WTC11 (cell line): ENCODE measurements at regions not wholly inside any gene's neighbourhood (a gene's known extent, or its start where the extent isn't known, plus 50 kb on each side); places are given as distances from the start of the nearest gene placed in this dataset.
A peak's percentile ranks its signal among the peaks of the same experiment; 100 is the strongest.

Experiments
- ATAC-seq: fragments of 200-7000 bp; cut with Tn5 transposase; 2 replicates; pipeline ENCODE4 v1.10.0; 2021; ENCODE audit warnings: mild to moderate bottlenecking, moderate library complexity
- CTCF ChIA-PET: fragments of 300-600 bp; sonication (Branson Sonifier 250); formaldehyde crosslinking; loops from one replicate; lab custom pipeline; 2021; ENCODE audit warnings: antibody characterized with exemption; lab: Charles Lee
- POLR2A ChIA-PET: fragments of 350-600 bp; sonication (Branson Sonifier 250); formaldehyde crosslinking; loops from one replicate; lab custom pipeline; 2021; ENCODE audit warnings: antibody characterized with exemption; lab: Charles Lee
- DNase-seq: peaks from one replicate; pipeline ENCODE4 v3.0.0; 2021; ENCODE audit warnings: low spot score
- H3K27ac Mint-ChIP-seq: 2 replicates; pipeline ENCODE4 v1.8.0; 2021; ENCODE audit warnings: mixed read lengths
- H3K27me3 Mint-ChIP-seq: 2 replicates; pipeline ENCODE4 v1.8.0; 2021; ENCODE audit warnings: low read depth, mild to moderate bottlenecking, moderate library complexity, mixed read lengths
- H3K36me3 Mint-ChIP-seq: 2 replicates; pipeline ENCODE4 v1.8.0; 2021; ENCODE audit warnings: mixed read lengths
- H3K4me1 Mint-ChIP-seq: 2 replicates; pipeline ENCODE4 v1.8.0; 2022; ENCODE audit warnings: mixed read lengths
- H3K4me3 Mint-ChIP-seq: 2 replicates; pipeline ENCODE4 v1.8.0; 2021; ENCODE audit warnings: mild to moderate bottlenecking, moderate library complexity, mixed read lengths
- H3K9me3 Mint-ChIP-seq: 2 replicates; pipeline ENCODE4 v1.8.0; 2021; ENCODE audit warnings: mixed read lengths
- ATF1 ChIP-seq: sonication (generic); formaldehyde crosslinking; IDR thresholded peaks from 2 replicates; pipeline ENCODE4 v1.8.1; 2023; ENCODE audit warnings: mild to moderate bottlenecking, moderate library complexity, missing genetic modification reagents
- ELF4 ChIP-seq: sonication (generic); formaldehyde crosslinking; IDR thresholded peaks from 2 replicates; pipeline ENCODE4 v1.8.1; 2022; ENCODE audit warnings: low read depth, mild to moderate bottlenecking, moderate library complexity, missing genetic modification reagents
- JAZF1 ChIP-seq: fragments of 250-450 bp; sonication (Bioruptor Pico); IDR thresholded peaks from 2 replicates; pipeline ENCODE4 v1.9.0; 2021; ENCODE audit warnings: moderate library complexity, mild to moderate bottlenecking, inconsistent platforms
- JUN ChIP-seq: sonication (generic); formaldehyde crosslinking; IDR thresholded peaks from 2 replicates; pipeline ENCODE4 v1.8.0; 2023; ENCODE audit warnings: mild to moderate bottlenecking, missing genetic modification reagents
- SMAD3 ChIP-seq: sonication (generic); formaldehyde crosslinking; IDR thresholded peaks from 2 replicates; pipeline ENCODE4 v1.8.0; 2022; ENCODE audit warnings: missing genetic modification reagents, mild to moderate bottlenecking, borderline replicate concordance
- SMAD4 ChIP-seq: sonication (generic); formaldehyde crosslinking; IDR thresholded peaks from 2 replicates; pipeline ENCODE4 v1.8.0; 2022; ENCODE audit warnings: mild to moderate bottlenecking, missing genetic modification reagents
- ZNF232 ChIP-seq: sonication (generic); formaldehyde crosslinking; IDR thresholded peaks from 2 replicates; pipeline ENCODE4 v1.8.0; 2022; ENCODE audit warnings: mild to moderate bottlenecking, missing genetic modification reagents
- TF ChIP-seq, protein P1 (sequence below): fragments of 250-450 bp; sonication (Bioruptor Pico); IDR thresholded peaks from 2 replicates; pipeline ENCODE4 v1.9.0; 2021; ENCODE audit warnings: mild to moderate bottlenecking, borderline replicate concordance
- TF ChIP-seq, protein P2 (sequence below): sonication (generic); formaldehyde crosslinking; IDR thresholded peaks from 2 replicates; pipeline ENCODE4 v1.8.1; 2022; ENCODE audit warnings: mild to moderate bottlenecking, missing genetic modification reagents, moderate library complexity, borderline replicate concordance
- TF ChIP-seq, protein P3 (sequence below): fragments of 250-450 bp; sonication (Bioruptor Pico); IDR thresholded peaks from 2 replicates; pipeline ENCODE4 v2.1.2; 2022; ENCODE audit warnings: mild to moderate bottlenecking, moderate library complexity
- TF ChIP-seq, protein P4 (sequence below): sonication (generic); formaldehyde crosslinking; IDR thresholded peaks from 2 replicates; pipeline ENCODE4 v1.8.0; 2023; ENCODE audit warnings: mild to moderate bottlenecking, missing genetic modification reagents

DNA sequence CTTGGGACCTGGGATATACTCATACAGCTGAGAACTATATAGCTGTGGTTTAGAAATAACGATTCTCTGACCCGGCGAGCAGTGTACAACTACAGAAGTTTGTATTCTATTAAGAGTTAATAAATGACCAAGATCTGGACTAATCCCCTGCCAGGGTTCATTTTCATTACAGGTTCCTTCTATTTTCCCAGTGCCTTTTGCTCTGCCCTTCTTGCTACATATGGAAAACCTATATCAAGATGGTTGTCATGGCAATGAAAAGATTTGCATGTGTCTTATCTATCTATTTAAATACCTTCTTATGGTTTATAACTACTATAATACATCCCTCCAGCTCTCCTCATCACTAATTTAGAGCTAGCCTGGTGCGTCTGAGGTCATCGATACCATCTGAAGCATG lies 965.2 kb downstream of the BCL11A start (continued):
- TF ChIP-seq ATF1 (CRISPR knock-in tag) (no peak), SMAD3 (no peak), ELF4 (CRISPR knock-in tag) (no peak), JAZF1 (no peak), ZNF232 (CRISPR knock-in tag) (no peak)
- TF ChIP-seq, protein P1, sequence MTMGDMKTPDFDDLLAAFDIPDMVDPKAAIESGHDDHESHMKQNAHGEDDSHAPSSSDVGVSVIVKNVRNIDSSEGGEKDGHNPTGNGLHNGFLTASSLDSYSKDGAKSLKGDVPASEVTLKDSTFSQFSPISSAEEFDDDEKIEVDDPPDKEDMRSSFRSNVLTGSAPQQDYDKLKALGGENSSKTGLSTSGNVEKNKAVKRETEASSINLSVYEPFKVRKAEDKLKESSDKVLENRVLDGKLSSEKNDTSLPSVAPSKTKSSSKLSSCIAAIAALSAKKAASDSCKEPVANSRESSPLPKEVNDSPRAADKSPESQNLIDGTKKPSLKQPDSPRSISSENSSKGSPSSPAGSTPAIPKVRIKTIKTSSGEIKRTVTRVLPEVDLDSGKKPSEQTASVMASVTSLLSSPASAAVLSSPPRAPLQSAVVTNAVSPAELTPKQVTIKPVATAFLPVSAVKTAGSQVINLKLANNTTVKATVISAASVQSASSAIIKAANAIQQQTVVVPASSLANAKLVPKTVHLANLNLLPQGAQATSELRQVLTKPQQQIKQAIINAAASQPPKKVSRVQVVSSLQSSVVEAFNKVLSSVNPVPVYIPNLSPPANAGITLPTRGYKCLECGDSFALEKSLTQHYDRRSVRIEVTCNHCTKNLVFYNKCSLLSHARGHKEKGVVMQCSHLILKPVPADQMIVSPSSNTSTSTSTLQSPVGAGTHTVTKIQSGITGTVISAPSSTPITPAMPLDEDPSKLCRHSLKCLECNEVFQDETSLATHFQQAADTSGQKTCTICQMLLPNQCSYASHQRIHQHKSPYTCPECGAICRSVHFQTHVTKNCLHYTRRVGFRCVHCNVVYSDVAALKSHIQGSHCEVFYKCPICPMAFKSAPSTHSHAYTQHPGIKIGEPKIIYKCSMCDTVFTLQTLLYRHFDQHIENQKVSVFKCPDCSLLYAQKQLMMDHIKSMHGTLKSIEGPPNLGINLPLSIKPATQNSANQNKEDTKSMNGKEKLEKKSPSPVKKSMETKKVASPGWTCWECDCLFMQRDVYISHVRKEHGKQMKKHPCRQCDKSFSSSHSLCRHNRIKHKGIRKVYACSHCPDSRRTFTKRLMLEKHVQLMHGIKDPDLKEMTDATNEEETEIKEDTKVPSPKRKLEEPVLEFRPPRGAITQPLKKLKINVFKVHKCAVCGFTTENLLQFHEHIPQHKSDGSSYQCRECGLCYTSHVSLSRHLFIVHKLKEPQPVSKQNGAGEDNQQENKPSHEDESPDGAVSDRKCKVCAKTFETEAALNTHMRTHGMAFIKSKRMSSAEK (CRISPR knock-in tag), result no peak
- TF ChIP-seq, protein P2, sequence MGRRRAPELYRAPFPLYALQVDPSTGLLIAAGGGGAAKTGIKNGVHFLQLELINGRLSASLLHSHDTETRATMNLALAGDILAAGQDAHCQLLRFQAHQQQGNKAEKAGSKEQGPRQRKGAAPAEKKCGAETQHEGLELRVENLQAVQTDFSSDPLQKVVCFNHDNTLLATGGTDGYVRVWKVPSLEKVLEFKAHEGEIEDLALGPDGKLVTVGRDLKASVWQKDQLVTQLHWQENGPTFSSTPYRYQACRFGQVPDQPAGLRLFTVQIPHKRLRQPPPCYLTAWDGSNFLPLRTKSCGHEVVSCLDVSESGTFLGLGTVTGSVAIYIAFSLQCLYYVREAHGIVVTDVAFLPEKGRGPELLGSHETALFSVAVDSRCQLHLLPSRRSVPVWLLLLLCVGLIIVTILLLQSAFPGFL (CRISPR knock-in tag), result no peak
- TF ChIP-seq, protein P3, sequence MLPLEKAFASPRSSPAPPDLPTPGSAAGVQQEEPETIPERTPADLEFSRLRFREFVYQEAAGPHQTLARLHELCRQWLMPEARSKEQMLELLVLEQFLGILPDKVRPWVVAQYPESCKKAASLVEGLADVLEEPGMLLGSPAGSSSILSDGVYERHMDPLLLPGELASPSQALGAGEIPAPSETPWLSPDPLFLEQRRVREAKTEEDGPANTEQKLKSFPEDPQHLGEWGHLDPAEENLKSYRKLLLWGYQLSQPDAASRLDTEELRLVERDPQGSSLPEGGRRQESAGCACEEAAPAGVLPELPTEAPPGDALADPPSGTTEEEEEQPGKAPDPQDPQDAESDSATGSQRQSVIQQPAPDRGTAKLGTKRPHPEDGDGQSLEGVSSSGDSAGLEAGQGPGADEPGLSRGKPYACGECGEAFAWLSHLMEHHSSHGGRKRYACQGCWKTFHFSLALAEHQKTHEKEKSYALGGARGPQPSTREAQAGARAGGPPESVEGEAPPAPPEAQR (CRISPR knock-in tag), result no peak

DNA sequence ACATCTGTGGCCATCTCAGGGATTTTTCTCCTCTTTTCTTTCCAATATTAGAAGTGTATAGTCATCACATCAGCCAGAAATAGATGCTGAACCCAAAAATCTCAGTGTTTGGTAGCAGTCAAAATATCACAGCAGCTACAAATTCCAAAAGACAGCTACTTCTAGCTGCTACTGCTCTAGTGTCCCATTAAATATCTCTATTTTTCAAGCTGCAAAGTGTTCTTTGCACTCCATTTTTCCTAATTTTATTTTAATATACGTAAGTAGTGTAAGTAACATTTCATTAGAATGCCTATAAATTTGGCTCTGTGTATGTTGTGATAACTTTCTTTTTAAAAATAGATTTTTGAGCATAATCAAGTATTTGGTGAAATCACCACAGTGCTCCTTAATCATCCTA lies 967.3 kb downstream of the BCL11A start:
- peaks cover 3% of the 10 kb centered on the region for H3K4me1 Mint-ChIP-seq
- no peak overlapping the region for H3K4me3 Mint-ChIP-seq
- POLR2A ChIA-PET, result no interaction called here
- no peak for TF ChIP-seq JUN (CRISPR knock-in tag)
- TF ChIP-seq SMAD4 (CRISPR knock-in tag), result no peak
- H3K9me3 Mint-ChIP-seq, result peaks cover 4% of the 10 kb centered on the region; the same call in 1 of the 2 replicates
- CTCF ChIA-PET, result interaction anchor here (3.3 kb wide), 1 partner anchor 284 kb away, joined by 18 read pairs; no protein-coding TSS in a partner anchor
- no peak overlapping the region for H3K27ac Mint-ChIP-seq
- DNase-seq, result no peak
- ATAC-seq, result no peak
- no peaks in the 10 kb centered on the region for H3K36me3 Mint-ChIP-seq
- no peaks in the 10 kb centered on the region for H3K27me3 Mint-ChIP-seq

DNA sequence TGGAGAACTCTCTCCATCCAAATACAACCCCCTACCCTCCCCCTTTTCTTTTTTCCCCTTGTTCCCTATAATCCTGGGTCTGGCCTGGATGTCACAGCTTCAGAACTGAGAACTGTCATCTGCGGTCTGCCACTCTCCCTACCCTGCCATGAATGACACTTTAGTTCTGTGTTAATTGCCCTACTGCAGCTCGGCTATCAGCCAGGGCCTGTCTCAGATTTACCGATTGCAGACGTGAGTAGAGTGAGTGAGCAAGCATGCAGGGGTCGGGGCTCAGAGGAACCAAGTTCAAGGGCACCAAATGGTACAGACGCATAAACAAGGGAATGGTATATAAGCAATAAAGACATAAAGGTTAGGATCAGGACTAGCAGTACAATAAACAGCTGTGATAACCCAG lies 967.8 kb downstream of the BCL11A start:
- peaks cover 3% of the 10 kb centered on the region for H3K4me1 Mint-ChIP-seq
- ATAC-seq (peak; percentile 33; the same call in 1 of the 2 replicates), DNase-seq (no peak)
- no peak overlapping the region for H3K4me3 Mint-ChIP-seq
- POLR2A ChIA-PET, result no interaction called here
- H3K27ac Mint-ChIP-seq, result no peak overlapping the region
- peaks cover 4% of the 10 kb centered on the region; the same call in 1 of the 2 replicates for H3K9me3 Mint-ChIP-seq
- CTCF ChIA-PET, result interaction anchor here (1.0 to 3.3 kb wide), 14 partner anchors 11 to 996 kb away, joined by 3 to 18 read pairs (median 4); no protein-coding TSS in a partner anchor
- H3K36me3 Mint-ChIP-seq, result no peaks in the 10 kb centered on the region
- TF ChIP-seq, protein P4, sequence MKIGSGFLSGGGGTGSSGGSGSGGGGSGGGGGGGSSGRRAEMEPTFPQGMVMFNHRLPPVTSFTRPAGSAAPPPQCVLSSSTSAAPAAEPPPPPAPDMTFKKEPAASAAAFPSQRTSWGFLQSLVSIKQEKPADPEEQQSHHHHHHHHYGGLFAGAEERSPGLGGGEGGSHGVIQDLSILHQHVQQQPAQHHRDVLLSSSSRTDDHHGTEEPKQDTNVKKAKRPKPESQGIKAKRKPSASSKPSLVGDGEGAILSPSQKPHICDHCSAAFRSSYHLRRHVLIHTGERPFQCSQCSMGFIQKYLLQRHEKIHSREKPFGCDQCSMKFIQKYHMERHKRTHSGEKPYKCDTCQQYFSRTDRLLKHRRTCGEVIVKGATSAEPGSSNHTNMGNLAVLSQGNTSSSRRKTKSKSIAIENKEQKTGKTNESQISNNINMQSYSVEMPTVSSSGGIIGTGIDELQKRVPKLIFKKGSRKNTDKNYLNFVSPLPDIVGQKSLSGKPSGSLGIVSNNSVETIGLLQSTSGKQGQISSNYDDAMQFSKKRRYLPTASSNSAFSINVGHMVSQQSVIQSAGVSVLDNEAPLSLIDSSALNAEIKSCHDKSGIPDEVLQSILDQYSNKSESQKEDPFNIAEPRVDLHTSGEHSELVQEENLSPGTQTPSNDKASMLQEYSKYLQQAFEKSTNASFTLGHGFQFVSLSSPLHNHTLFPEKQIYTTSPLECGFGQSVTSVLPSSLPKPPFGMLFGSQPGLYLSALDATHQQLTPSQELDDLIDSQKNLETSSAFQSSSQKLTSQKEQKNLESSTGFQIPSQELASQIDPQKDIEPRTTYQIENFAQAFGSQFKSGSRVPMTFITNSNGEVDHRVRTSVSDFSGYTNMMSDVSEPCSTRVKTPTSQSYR (CRISPR knock-in tag), result no peak
- H3K27me3 Mint-ChIP-seq, result no peaks in the 10 kb centered on the region
